GM12878 (cell line): ENCODE measurements at regions not wholly inside any gene's neighbourhood (a gene's known extent, or its start where the extent isn't known, plus 50 kb on each side); places are given as distances from the start of the nearest gene placed in this dataset.

Experiments used
- ATAC-seq: fragments of 200-7000 bp; cut with Tn5 transposase; 3 replicates; pipeline ENCODE4 v1.9.1; 2020; ENCODE audit warnings: mild to moderate bottlenecking, moderate library complexity
- BruUV-seq: library from RNA; stranded (reverse); fragments of 400-500 nt; replicated peaks from 2 replicates; lab custom pipeline; 2021; lab: Mats Ljungman, UMichigan
- CTCF ChIA-PET: fragments of 300-600 bp; sonication (Branson Sonifier 250); formaldehyde crosslinking; extraction: SDS; loops from one replicate; lab custom pipeline; 2021; ENCODE audit warnings: inconsistent platforms; lab: Yijun Ruan, JAX
- POLR2A ChIA-PET: fragments of 350-600 bp; formaldehyde crosslinking; extraction: SDS; loops from one replicate; lab custom pipeline; 2021; ENCODE audit warnings: inconsistent platforms; lab: Charles Lee
- RAD21 ChIA-PET: fragments of 300-600 bp; sonication (Branson Sonifier 250); formaldehyde crosslinking; loops from one replicate; lab custom pipeline; 2023; ENCODE audit warnings: antibody characterized with exemption; ENCODE audit not compliant: unreplicated experiment; lab: Charles Lee
- SMC1A ChIA-PET: fragments of 300-600 bp; sonication (Branson Sonifier 250); formaldehyde crosslinking; loops from one replicate; lab custom pipeline; 2023; ENCODE audit not compliant: unreplicated experiment, uncharacterized antibody; lab: Charles Lee
- DNase-seq: peaks from one replicate; pipeline ENCODE4 v3.0.0-alpha.2; 2011; ENCODE audit warnings: low read depth, low spot score
- FAIRE-seq: peaks from 3 replicates; lab custom pipeline; 2011; peaks lifted over from hg19 to GRCh38; lab: Jason Lieb, UNC
- H2AFZ ChIP-seq: 2 replicates; pipeline ENCODE4 v1.6.0; 2011; ENCODE audit warnings: low read depth, low read length, control low read depth; ENCODE audit not compliant: control insufficient read depth
- H3K27ac ChIP-seq: 2 replicates; pipeline ENCODE4 v1.5.1; 2011; ENCODE audit warnings: control low read depth; ENCODE audit not compliant: control insufficient read depth, insufficient read depth
- H3K27me3 ChIP-seq, 2 experiments: replicated peaks in 1 of 2; 2 replicates each; pipeline versions ENCODE4 v1.6.0 to v1.6.1; 2011; ENCODE audit warnings: low read length in 1 of 2; ENCODE audit not compliant: control insufficient read depth in 2 of 2, insufficient read depth in 2 of 2
- H3K36me3 ChIP-seq, 2 experiments: 2 replicates each; pipeline ENCODE4 v1.5.1; 2011; ENCODE audit warnings: low read length in 1 of 2; ENCODE audit not compliant: control insufficient read depth in 2 of 2, insufficient read depth in 2 of 2
- H3K4me1 ChIP-seq: 2 replicates; pipeline ENCODE4 v1.6.1; 2011; ENCODE audit warnings: mild to moderate bottlenecking, low read length, moderate library complexity, mixed read lengths; ENCODE audit not compliant: control insufficient read depth, insufficient read depth
- H3K4me2 ChIP-seq: 2 replicates; pipeline ENCODE4 v1.6.0; 2011; ENCODE audit warnings: control low read depth; ENCODE audit not compliant: control insufficient read depth, insufficient read depth
- H3K4me3 ChIP-seq: fragments of 200-600 bp; sonication (generic); 2 replicates; pipeline ENCODE4 v1.5.1; 2016
- H3K79me2 ChIP-seq: 2 replicates; pipeline ENCODE4 v1.6.0; 2011; ENCODE audit warnings: low read length; ENCODE audit not compliant: control insufficient read depth, insufficient read depth
- H3K9ac ChIP-seq: 2 replicates; pipeline ENCODE4 v1.8.0; 2011; ENCODE audit warnings: low read length, control low read depth, mixed read lengths; ENCODE audit not compliant: control insufficient read depth, insufficient read depth
- H3K9me3 ChIP-seq: replicated peaks from 3 replicates; pipeline ENCODE4 v1.5.1; 2011; ENCODE audit warnings: mild to moderate bottlenecking, low read length; ENCODE audit not compliant: control insufficient read depth, insufficient read depth
- H4K20me1 ChIP-seq: 2 replicates; pipeline ENCODE4 v1.6.0; 2011; ENCODE audit not compliant: control insufficient read depth, insufficient read depth
- ATF7 ChIP-seq: fragments of 450-650 bp; IDR thresholded peaks from 2 replicates; pipeline ENCODE4 v1.6.1; 2016; ENCODE audit warnings: low read depth, mild to moderate bottlenecking
- CUX1 ChIP-seq: IDR thresholded peaks from 2 replicates; pipeline ENCODE4 v1.6.1; 2012; ENCODE audit warnings: improper control_type of control experiment, low read depth, low read length; ENCODE audit not compliant: insufficient replicate concordance
- FOS ChIP-seq: IDR thresholded peaks from 3 replicates; pipeline ENCODE4 v1.6.1; 2011; ENCODE audit warnings: borderline replicate concordance; ENCODE audit not compliant: insufficient read length; ENCODE audit errors: extremely low read depth
- HDAC6 ChIP-seq: fragments of 200-600 bp; sonication (generic); IDR thresholded peaks from one replicate; pipeline ENCODE4 v1.8.0; 2017; ENCODE audit warnings: antibody characterized with exemption; ENCODE audit not compliant: unreplicated experiment
- IRF5 ChIP-seq: fragments of 450-650 bp; IDR thresholded peaks from 2 replicates; pipeline ENCODE4 v1.6.1; 2017; ENCODE audit warnings: borderline replicate concordance
- KLF5 ChIP-seq: fragments of 450-650 bp; IDR thresholded peaks from 2 replicates; pipeline ENCODE4 v1.6.1; 2014; ENCODE audit warnings: mild to moderate bottlenecking; ENCODE audit not compliant: partially characterized antibody
- NFXL1 ChIP-seq: fragments of 450-650 bp; IDR thresholded peaks from 2 replicates; pipeline ENCODE4 v1.6.1; 2017; ENCODE audit warnings: antibody characterized with exemption, mild to moderate bottlenecking, borderline replicate concordance
- POU2F2 ChIP-seq: IDR thresholded peaks from 3 replicates; pipeline ENCODE4 v1.6.1; 2011; ENCODE audit warnings: low read depth, mild to moderate bottlenecking, low read length, borderline replicate concordance
- SREBF2 ChIP-seq: IDR thresholded peaks from 2 replicates; pipeline ENCODE4 v1.6.1; 2012; ENCODE audit warnings: mild to moderate bottlenecking, low read length
- USF1 ChIP-seq: IDR thresholded peaks from 2 replicates; pipeline ENCODE4 v1.6.1; 2011; ENCODE audit warnings: borderline replicate concordance, low read depth, mild to moderate bottlenecking, moderate library complexity, mixed read lengths, low read length; ENCODE audit not compliant: insufficient read depth; ENCODE audit errors: extremely low read length
- USF2 ChIP-seq: IDR thresholded peaks from 2 replicates; pipeline ENCODE4 v1.6.1; 2011; ENCODE audit warnings: low read depth, low read length, improper control_type of control experiment, borderline replicate concordance
- ZNF217 ChIP-seq: fragments of 450-650 bp; IDR thresholded peaks from 2 replicates; pipeline ENCODE4 v1.6.1; 2017; ENCODE audit warnings: antibody characterized with exemption, mild to moderate bottlenecking
- WGBS: methylation state at CpG from one replicate; pipeline ENCODE4 v1.1.6; 2016; ENCODE audit warnings: low lambda C conversion rate; ENCODE audit not compliant: insufficient replicate concordance, insufficient coverage; ENCODE audit errors: missing lambda C conversion rate; 5-methylcytosine and 5-hydroxymethylcytosine counted together
- in situ Hi-C: fragments of 300-500 bp; cut with MboI; formaldehyde crosslinking; loops from 9 replicates; pipeline ENCODE4 v1.14.3; 2018; ENCODE audit warnings: mixed read lengths
- intact Hi-C: fragments of 100-400 bp; cut with micrococcal nuclease; formaldehyde crosslinking; loops from one replicate; pipeline ENCODE4 v1.14.2; 2022; ENCODE audit not compliant: unreplicated experiment

GRCh38 chr10:6313111-6313895 is 110.6 kb downstream of the PFKFB3 start:
- 65% methylated on average over 12 of the region's 12 CpGs for WGBS
- Histone ChIP-seq H3K4me1 (no peaks in the 10 kb centered on the region), H3K4me3 (no peak overlapping the region), H3K9me3 (no peaks in the 10 kb centered on the region), H3K36me3 (no peaks in the 10 kb centered on the region), H3K79me2 (no peaks in the 10 kb centered on the region), H3K27me3 (0 out of 4 replicates have a peak, but pooled peaks cover 0 to 4% of the 10 kb centered on the region in 2 experiments), H3K4me2 (no peak overlapping the region), H2AFZ (no peak overlapping the region), H3K27ac (no peak overlapping the region), H4K20me1 (no peaks in the 10 kb centered on the region), H3K9ac (no peak overlapping the region)
- intact Hi-C loops: no loop called here
- CTCF ChIA-PET: interaction anchor here (0.6 to 3.3 kb wide), 11 partner anchors 9 to 178 kb away, joined by 3 to 15 read pairs (median 4); no protein-coding TSS in a partner anchor
- in situ Hi-C loops: no loop called here
- POLR2A ChIA-PET: interaction anchor here (0.8 to 2.6 kb wide), 7 partner anchors 11 to 79 kb away, joined by 3 to 11 read pairs (median 4); no protein-coding TSS in a partner anchor
- DNase-seq (no peak), ATAC-seq (peak; percentile 22; the same call in 2 of the 3 replicates), FAIRE-seq (no peak)
- BruUV-seq: no TSS peak
- RAD21 ChIA-PET: interaction anchor here (0.6 to 2.4 kb wide), 12 partner anchors 11 to 111 kb away, joined by 3 to 8 read pairs (median 4); partner anchors contain the start of gene PFKFB3
- SMC1A ChIA-PET: interaction anchor here (1.2 to 6.0 kb wide), 9 partner anchors 11 to 108 kb away, joined by 3 to 63 read pairs (median 5); no protein-coding TSS in a partner anchor
- TF ChIP-seq USF2 (no peak), POU2F2 (no peak), ATF7 (no peak), CUX1 (no peak), KLF5 (no peak), IRF5 (no peak), NFXL1 (no peak), ZNF217 (no peak), USF1 (no peak), HDAC6 (no peak), SREBF2 (no peak), FOS (no peak)
